Mucosa of descending colon (tissue), 3 donors: ENCODE measurements at regions not wholly inside any gene's neighbourhood (a gene's known extent, or its start where the extent isn't known, plus 50 kb on each side); places are given as distances from the start of the nearest gene placed in this dataset.
A peak's percentile ranks its signal among the peaks of the same experiment; 100 is the strongest.

Experiments
- ATAC-seq: fragments of 200-7000 bp; cut with Tn5 transposase; one replicate; pipeline ENCODE4 v1.9.1; 2020; ENCODE audit warnings: mild to moderate bottlenecking, moderate library complexity
- DNase-seq, 3 donors: peaks; one replicate each; pipeline ENCODE4 v3.0.0-alpha.2; 2020
- H3K36me3 ChIP-seq: fragments of 200-600 bp; one replicate; pipeline ENCODE4 v1.8.0; 2021; ENCODE audit warnings: low read depth, mild to moderate bottlenecking
- H3K4me1 ChIP-seq: fragments of 200-600 bp; one replicate; pipeline ENCODE4 v1.8.0; 2021; ENCODE audit warnings: low read depth, mild to moderate bottlenecking
- H3K4me3 ChIP-seq: fragments of 200-600 bp; one replicate; pipeline ENCODE4 v1.8.0; 2021; ENCODE audit warnings: mild to moderate bottlenecking
- H3K9me3 ChIP-seq: fragments of 200-600 bp; one replicate; pipeline ENCODE4 v1.8.0; 2021; ENCODE audit warnings: mild to moderate bottlenecking
- intact Hi-C, 2 donors: fragments of 100-400 bp; cut with DNase I in 1 of 2; cut with micrococcal nuclease in 1 of 2; formaldehyde crosslinking; loops; one replicate each; pipeline versions ENCODE4 v1.11.0 to v1.11.1; 2022; cut with DNase I, micrococcal nuclease
- TF ChIP-seq, protein P1 (sequence below): fragments of 200-600 bp; IDR thresholded peaks from one replicate; pipeline ENCODE4 v1.8.0; 2022; ENCODE audit warnings: antibody characterized with exemption, mild to moderate bottlenecking
- donor health status: DM: no; HTN: no; CAD: no; lungs with moderate emphysema.
- donor health status: DM: no; HTN: no; CAD: no.
- donor health status: DM: no; HTN: yes; CAD: no.

DNA sequence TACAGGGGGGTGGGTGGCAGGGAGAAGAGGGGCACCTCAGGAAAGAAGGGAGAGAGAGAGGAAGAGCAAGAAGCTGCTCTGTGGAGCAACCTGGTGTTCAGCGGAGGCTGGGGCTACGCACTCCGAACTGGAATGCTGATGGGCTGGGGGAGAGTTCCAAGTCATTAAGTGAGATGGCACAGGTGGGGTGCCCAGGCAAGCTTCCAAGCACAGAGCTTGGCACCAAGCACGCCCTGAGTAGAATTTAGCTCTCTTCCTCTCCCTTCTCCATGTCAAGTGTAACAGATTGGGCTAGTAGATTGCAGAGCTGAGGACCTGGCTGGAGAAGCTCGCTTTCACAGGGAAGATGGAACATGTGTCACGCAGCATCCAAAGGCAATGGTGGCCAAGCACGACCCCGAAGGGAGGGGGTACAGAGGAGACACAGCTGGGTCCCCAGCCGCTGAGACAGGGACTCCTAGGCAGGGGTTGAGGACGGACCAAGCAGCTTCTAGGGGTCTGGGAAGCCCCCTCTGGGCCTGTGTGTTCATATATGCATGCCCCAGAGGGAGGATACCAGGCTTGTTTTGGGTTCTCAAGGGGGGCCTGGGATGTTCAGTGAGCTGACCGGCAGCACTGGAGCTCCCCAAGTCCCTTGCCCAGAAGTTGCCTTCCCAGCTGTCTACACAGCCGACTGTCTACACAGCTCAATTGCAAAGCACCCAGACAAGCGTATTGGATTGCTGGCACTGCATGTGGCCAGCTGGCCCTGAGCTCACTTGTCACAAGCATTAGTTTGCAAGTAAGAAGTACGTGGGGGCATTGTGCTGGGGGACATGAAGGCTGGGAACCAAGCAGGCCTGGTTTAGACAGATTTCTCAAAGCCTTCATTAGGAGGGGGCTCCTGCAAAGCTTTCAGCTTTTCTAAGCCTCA, 247.8 kb downstream of the ENGASE start:
- no peaks in the 10 kb centered on the region for H3K36me3 ChIP-seq
- TF ChIP-seq, protein P1, sequence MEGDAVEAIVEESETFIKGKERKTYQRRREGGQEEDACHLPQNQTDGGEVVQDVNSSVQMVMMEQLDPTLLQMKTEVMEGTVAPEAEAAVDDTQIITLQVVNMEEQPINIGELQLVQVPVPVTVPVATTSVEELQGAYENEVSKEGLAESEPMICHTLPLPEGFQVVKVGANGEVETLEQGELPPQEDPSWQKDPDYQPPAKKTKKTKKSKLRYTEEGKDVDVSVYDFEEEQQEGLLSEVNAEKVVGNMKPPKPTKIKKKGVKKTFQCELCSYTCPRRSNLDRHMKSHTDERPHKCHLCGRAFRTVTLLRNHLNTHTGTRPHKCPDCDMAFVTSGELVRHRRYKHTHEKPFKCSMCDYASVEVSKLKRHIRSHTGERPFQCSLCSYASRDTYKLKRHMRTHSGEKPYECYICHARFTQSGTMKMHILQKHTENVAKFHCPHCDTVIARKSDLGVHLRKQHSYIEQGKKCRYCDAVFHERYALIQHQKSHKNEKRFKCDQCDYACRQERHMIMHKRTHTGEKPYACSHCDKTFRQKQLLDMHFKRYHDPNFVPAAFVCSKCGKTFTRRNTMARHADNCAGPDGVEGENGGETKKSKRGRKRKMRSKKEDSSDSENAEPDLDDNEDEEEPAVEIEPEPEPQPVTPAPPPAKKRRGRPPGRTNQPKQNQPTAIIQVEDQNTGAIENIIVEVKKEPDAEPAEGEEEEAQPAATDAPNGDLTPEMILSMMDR: no peak
- DNase-seq (peak in 1 of 3 donors; percentile 19), ATAC-seq (no peak)
- intact Hi-C loops: no loop called here
- H3K4me3 ChIP-seq: no peak overlapping the region
- no peaks in the 10 kb centered on the region for H3K4me1 ChIP-seq
- no peaks in the 10 kb centered on the region for H3K9me3 ChIP-seq

DNA sequence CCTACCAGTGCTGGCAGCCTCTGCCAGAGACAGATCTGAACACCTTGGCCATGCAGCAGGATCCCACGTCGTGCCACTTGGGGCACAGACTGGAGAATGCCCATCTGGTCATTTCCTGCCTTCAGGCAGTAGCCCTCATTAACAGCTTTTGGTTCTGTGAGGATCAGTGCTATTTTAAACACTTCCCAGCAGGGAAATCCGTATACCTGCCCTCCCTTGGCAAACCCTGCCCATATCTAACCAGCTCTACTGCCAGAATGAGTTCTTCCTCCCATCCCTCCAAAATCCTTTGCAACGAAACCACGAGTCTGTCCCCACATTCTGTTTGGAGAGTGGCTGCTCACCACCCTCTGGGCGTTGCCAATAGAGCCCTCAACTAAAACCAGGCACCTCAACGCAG, 245.7 kb downstream of the ENGASE start:
- DNase-seq (no peak), ATAC-seq (no peak)
- TF ChIP-seq, protein P1: no peak
- H3K4me1 ChIP-seq: no peaks in the 10 kb centered on the region
- no peaks in the 10 kb centered on the region for H3K36me3 ChIP-seq
- intact Hi-C loops: no loop called here
- H3K4me3 ChIP-seq: no peak overlapping the region
- H3K9me3 ChIP-seq: no peaks in the 10 kb centered on the region

DNA sequence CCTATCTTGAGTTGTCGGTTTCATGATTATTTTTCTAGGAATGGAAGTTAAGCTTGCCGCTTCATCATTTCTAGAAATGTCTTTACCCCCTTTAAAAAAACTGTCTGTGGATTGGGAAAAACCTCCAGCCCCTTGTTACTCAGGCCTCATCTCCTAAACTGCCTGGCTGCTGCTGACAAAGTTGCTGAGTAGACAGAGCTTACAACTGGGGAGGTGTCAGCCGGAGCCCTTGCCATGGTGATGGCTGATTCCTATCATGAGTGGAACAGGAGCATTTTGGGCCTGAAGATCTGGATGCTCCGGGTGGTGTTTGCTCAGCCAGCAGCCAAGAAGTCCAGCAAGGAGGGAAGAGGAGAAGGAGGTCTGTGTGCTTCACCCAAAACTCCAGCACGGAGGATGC, 243.3 kb downstream of the ENGASE start:
- no peak for ATAC-seq
- Histone ChIP-seq H3K4me3 (no peak overlapping the region), H3K4me1 (no peaks in the 10 kb centered on the region), H3K36me3 (no peaks in the 10 kb centered on the region), H3K9me3 (no peaks in the 10 kb centered on the region)
- intact Hi-C loops: no loop called here
- TF ChIP-seq, protein P1: no peak
- DNase-seq: no peak

DNA sequence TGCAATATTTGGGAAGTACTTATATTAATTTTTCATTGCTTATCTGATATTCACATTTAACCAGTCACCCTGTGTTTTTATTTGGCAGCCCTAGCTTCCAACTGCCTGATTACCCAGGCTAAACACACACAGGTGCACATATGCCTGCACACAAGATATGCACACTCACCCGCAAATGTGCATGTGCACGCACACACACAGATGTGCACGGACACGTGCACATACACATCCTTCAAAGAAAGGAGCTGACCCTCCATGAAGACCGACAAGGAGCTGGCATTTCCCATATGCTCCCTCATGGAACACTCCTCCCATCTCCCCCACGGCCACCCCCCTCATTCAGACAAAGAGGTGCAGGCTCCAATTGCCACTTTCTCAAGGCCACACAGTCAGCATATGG, 242.2 kb downstream of the ENGASE start:
- H3K9me3 ChIP-seq: no peaks in the 10 kb centered on the region
- no peak overlapping the region for H3K4me3 ChIP-seq
- no peaks in the 10 kb centered on the region for H3K36me3 ChIP-seq
- no peaks in the 10 kb centered on the region for H3K4me1 ChIP-seq
- TF ChIP-seq, protein P1: no peak
- intact Hi-C loops: no loop called here
- no peak for DNase-seq
- ATAC-seq: no peak

DNA sequence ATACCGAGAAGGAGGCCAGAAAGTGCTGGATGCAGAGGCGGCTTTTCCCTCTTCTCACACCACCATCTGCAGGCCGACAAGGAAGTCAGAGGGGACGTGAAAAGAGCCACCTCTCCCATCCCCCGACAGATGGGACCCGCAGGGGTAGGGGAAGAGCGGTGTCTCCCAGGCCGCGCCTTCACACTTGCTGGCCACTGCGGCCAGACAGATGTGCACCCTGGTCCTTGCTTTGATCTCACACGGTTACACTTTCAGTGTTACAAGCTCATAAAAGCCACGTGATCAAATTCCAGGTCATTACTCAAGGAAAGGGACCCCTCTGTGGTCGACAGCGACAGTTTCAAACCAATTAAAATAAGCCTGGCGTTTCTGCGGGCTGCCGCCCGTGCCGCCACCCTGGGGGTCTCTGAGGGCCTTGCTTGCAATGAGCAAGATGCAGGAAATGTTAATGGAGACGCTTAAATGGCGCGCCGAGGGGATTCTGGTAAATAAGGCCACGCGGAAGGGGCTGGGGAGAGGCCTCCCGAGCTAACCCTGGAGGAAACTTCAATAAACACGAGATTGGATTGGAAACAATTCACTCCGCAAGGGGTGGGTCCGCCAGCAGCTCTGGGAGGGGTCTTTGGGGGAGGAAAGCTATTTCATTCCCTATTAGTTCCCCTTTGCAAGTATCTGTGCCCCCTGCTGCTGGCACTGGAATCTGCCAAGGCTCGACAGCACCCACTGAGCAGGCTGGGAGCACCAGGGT, 240.9 kb downstream of the ENGASE start:
- DNase-seq: no peak
- TF ChIP-seq, protein P1: no peak
- ATAC-seq: no peak

More for the DNA sequence above, 240.9 kb downstream of the ENGASE start:
- H3K9me3 ChIP-seq: no peaks in the 10 kb centered on the region
- H3K4me3 ChIP-seq: no peak overlapping the region
- intact Hi-C loops: no loop called here
- no peaks in the 10 kb centered on the region for H3K4me1 ChIP-seq
- no peaks in the 10 kb centered on the region for H3K36me3 ChIP-seq
